ENCODE measurements at regions not wholly inside any gene's neighbourhood (a gene's known extent, or its start where the extent isn't known, plus 50 kb on each side); places are given as distances from the start of the nearest gene placed in this dataset.

DNA sequence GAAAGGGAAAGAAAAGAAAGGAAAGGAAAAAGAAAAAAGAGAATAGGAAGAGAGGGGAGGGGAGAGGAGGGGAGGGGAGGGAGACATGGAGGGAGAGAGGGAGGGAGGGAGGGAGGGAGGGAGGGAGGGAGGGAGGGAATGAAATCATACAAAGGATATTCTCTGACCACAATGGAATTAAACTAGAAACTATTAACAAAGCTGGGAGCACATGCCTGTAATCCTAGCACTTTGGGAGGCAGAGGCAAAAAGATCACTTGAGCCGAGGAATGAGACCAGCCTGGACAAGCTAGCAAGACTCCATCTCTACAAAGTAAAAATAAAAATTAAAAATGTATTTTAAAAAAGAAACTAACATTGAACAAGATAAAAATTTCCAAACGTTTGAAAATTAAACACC lies 62.8 kb downstream of the ILRUN start:
- Histone ChIP-seq H2AFZ (ENCODE audit: low read length) (no peak overlapping the region), H3K79me2 (ENCODE audit: insufficient read depth, low read depth, low read length) (peaks cover 20% of the 10 kb centered on the region; the same call in 1 of the 2 replicates), H3K27ac (ENCODE audit: low read depth, low read length, poor library complexity, severe bottlenecking) (no peak overlapping the region), H3K9me3 (ENCODE audit: low read length) (no peaks in the 10 kb centered on the region), H4K20me1 (ENCODE audit: insufficient read depth, low read length) (no peaks in the 10 kb centered on the region), H3K9me2 (ENCODE audit: insufficient read depth, low read length) (no peaks in the 10 kb centered on the region), H3K4me3 (ENCODE audit: low read depth, low read length, poor library complexity, severe bottlenecking) (no peak overlapping the region), H3K36me3 (ENCODE audit: insufficient read depth, low read length) (peaks cover 68% of the 10 kb centered on the region), H3K4me1 (ENCODE audit: insufficient read depth, low read length, poor library complexity, severe bottlenecking) (peaks cover 16% of the 10 kb centered on the region), H3K4me2 (ENCODE audit: low read length) (no peak overlapping the region)
- DNase-seq (ENCODE audit: low spot score): no peak
- ChIA-PET POLR2A (no interaction called here), CTCF (ENCODE audit: unreplicated experiment) (interaction anchor here (0.6 kb wide), 1 partner anchor 9 kb away, joined by 3 read pairs; no protein-coding TSS in a partner anchor)
- no TSS peak for BruUV-seq (replicated peaks)
- intact Hi-C loops (cut with micrococcal nuclease; ENCODE audit: unreplicated experiment): no loop called here
- no peak for TF ChIP-seq EZH2phosphoT487 (IDR thresholded peaks at IDR 0.05; ENCODE audit: borderline replicate concordance, low read depth, low read length)
- TF ChIP-seq, protein P1, sequence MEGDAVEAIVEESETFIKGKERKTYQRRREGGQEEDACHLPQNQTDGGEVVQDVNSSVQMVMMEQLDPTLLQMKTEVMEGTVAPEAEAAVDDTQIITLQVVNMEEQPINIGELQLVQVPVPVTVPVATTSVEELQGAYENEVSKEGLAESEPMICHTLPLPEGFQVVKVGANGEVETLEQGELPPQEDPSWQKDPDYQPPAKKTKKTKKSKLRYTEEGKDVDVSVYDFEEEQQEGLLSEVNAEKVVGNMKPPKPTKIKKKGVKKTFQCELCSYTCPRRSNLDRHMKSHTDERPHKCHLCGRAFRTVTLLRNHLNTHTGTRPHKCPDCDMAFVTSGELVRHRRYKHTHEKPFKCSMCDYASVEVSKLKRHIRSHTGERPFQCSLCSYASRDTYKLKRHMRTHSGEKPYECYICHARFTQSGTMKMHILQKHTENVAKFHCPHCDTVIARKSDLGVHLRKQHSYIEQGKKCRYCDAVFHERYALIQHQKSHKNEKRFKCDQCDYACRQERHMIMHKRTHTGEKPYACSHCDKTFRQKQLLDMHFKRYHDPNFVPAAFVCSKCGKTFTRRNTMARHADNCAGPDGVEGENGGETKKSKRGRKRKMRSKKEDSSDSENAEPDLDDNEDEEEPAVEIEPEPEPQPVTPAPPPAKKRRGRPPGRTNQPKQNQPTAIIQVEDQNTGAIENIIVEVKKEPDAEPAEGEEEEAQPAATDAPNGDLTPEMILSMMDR (conservative IDR thresholded peaks at IDR 0.05; ENCODE audit: low read length): no peak

DNA sequence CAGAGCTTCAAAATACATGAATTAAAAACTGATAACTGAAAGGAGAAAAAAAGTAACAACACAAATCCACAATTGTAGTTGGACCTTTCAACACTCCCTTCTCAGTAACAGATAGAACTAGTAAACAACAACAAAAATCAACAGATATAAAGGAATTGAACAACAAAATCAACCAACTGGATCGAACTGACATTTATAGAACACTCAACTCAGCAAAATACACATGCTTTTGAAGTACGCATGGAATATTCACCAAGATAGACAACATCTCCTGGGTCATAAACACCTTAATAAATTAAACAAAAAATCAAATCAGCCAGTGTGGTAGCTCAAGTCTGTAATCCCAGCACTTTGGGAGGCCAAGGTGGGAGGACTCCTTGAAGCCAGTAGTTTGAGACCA lies 63.3 kb downstream of the ILRUN start:
- Histone ChIP-seq H3K4me2 (ENCODE audit: low read length) (no peak overlapping the region), H3K9me2 (ENCODE audit: insufficient read depth, low read length) (no peaks in the 10 kb centered on the region), H3K36me3 (ENCODE audit: insufficient read depth, low read length) (peaks cover 67% of the 10 kb centered on the region), H2AFZ (ENCODE audit: low read length) (no peak overlapping the region), H3K9me3 (ENCODE audit: low read length) (no peaks in the 10 kb centered on the region), H3K4me3 (ENCODE audit: low read depth, low read length, poor library complexity, severe bottlenecking) (no peak overlapping the region), H3K79me2 (ENCODE audit: insufficient read depth, low read depth, low read length) (peaks cover 20% of the 10 kb centered on the region; the same call in 1 of the 2 replicates), H3K27ac (ENCODE audit: low read depth, low read length, poor library complexity, severe bottlenecking) (no peak overlapping the region), H3K4me1 (ENCODE audit: insufficient read depth, low read length, poor library complexity, severe bottlenecking) (peaks cover 11% of the 10 kb centered on the region), H4K20me1 (ENCODE audit: insufficient read depth, low read length) (no peaks in the 10 kb centered on the region)
- ChIA-PET CTCF (ENCODE audit: unreplicated experiment) (no interaction called here), POLR2A (no interaction called here)
- TF ChIP-seq, protein P1 (conservative IDR thresholded peaks at IDR 0.05; ENCODE audit: low read length): no peak
- no peak for TF ChIP-seq EZH2phosphoT487 (IDR thresholded peaks at IDR 0.05; ENCODE audit: borderline replicate concordance, low read depth, low read length)
- no peak for DNase-seq (ENCODE audit: low spot score)
- BruUV-seq (replicated peaks): no TSS peak
- intact Hi-C loops (cut with micrococcal nuclease; ENCODE audit: unreplicated experiment): no loop called here

DNA sequence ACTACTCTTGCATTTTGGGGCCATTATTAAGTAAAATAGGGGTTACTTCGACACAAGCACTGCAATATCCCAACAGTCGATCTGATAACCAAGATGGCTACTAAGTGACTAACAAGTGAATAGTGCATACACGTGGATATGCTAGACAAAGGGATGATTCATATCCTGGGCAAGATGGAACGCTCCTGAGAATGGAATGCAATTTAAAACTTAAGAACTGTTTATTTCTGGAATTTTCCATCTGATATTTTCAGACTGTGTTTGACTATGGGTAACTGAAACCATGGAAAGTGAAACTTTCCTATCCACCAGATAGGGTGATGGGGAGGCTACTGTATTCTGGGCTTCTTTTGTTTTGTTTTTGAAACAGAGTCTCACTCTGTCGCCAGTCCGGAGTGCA lies 66.5 kb downstream of the ILRUN start:
- no peaks in the 10 kb centered on the region for H4K20me1 ChIP-seq (ENCODE audit: insufficient read depth, low read length)
- TF ChIP-seq EZH2phosphoT487 (IDR thresholded peaks at IDR 0.05; ENCODE audit: borderline replicate concordance, low read depth, low read length): no peak
- TF ChIP-seq, protein P1 (conservative IDR thresholded peaks at IDR 0.05; ENCODE audit: low read length): no peak
- POLR2A ChIA-PET: interaction anchor here (0.6 to 1.1 kb wide), 2 partner anchors 10 to 13 kb away, joined by 4 to 7 read pairs; no protein-coding TSS in a partner anchor
- CTCF ChIA-PET (ENCODE audit: unreplicated experiment): no interaction called here
- peaks cover 17% of the 10 kb centered on the region; the same call in 1 of the 2 replicates for H3K79me2 ChIP-seq (ENCODE audit: insufficient read depth, low read depth, low read length)
- peaks cover 52% of the 10 kb centered on the region for H3K36me3 ChIP-seq (ENCODE audit: insufficient read depth, low read length)
- intact Hi-C loops (cut with micrococcal nuclease; ENCODE audit: unreplicated experiment): no loop called here
- H3K4me1 ChIP-seq (ENCODE audit: insufficient read depth, low read length, poor library complexity, severe bottlenecking): no peaks in the 10 kb centered on the region
- no peaks in the 10 kb centered on the region for H3K9me2 ChIP-seq (ENCODE audit: insufficient read depth, low read length)
- H3K27ac ChIP-seq (ENCODE audit: low read depth, low read length, poor library complexity, severe bottlenecking): no peak overlapping the region
- H2AFZ ChIP-seq (ENCODE audit: low read length): no peak overlapping the region
- BruUV-seq (replicated peaks): no TSS peak
- no peak for DNase-seq (ENCODE audit: low spot score)
- H3K4me2 ChIP-seq (ENCODE audit: low read length): no peak overlapping the region
- no peak overlapping the region for H3K4me3 ChIP-seq (ENCODE audit: low read depth, low read length, poor library complexity, severe bottlenecking)
- no peaks in the 10 kb centered on the region for H3K9me3 ChIP-seq (ENCODE audit: low read length)
